ENCODE measurements at regions not wholly inside any gene's neighbourhood (a gene's known extent, or its start where the extent isn't known, plus 50 kb on each side); places are given as distances from the start of the nearest gene placed in this dataset.
"Not testable (repeated sequence)": the region's sequence is repeated elsewhere in the genome, so short reads cannot be mapped to it uniquely, and the experiment has no call there.

- no peaks in the 10 kb centered on the region for H3K27me3 ChIP-seq (replicated peaks)
- H3K4me3 ChIP-seq, result no peak overlapping the region
- peaks cover 53% of the 10 kb centered on the region for H3K4me1 ChIP-seq (replicated peaks)
- H3K9me3 ChIP-seq (replicated peaks), result no peaks in the 10 kb centered on the region
- DNase-seq (ENCODE audit: low read depth in 1 of 2, low spot score in 2 of 2), result no peak
- no peaks in the 10 kb centered on the region for H3K36me3 ChIP-seq
- no peak overlapping the region for H3K27ac ChIP-seq
Observed at GRCh38 chr5:5886812-5887486, 464.5 kb downstream of the ICE1 start.

DNA sequence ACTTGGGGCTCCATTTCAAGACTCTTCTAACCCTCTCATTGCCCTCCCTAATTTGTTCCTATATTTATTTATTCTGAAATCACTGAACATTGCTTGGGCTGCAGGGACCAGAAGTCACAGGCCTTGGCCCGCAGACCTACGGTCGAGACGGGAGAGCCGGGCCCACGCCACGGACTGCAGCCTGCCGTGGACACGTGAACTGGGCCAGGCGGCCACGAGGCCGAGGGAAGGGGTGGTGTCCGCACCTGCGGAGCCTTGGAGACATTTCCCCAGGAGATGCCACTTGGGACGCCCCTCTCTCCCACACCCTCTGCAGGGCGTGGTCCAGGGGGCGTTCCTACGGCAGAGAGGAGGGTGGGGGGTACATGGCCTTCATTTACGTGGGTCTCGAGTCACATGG lies 463.9 kb downstream of the ICE1 start:
- H3K9me3 ChIP-seq (replicated peaks), result no peaks in the 10 kb centered on the region
- no peak overlapping the region for H3K27ac ChIP-seq
- no peaks in the 10 kb centered on the region for H3K27me3 ChIP-seq (replicated peaks)
- H3K36me3 ChIP-seq, result no peaks in the 10 kb centered on the region
- H3K4me1 ChIP-seq (replicated peaks), result peaks cover 52% of the 10 kb centered on the region
- no peak for DNase-seq (ENCODE audit: low read depth in 1 of 2, low spot score in 2 of 2)
- H3K4me3 ChIP-seq, result no peak overlapping the region

DNA sequence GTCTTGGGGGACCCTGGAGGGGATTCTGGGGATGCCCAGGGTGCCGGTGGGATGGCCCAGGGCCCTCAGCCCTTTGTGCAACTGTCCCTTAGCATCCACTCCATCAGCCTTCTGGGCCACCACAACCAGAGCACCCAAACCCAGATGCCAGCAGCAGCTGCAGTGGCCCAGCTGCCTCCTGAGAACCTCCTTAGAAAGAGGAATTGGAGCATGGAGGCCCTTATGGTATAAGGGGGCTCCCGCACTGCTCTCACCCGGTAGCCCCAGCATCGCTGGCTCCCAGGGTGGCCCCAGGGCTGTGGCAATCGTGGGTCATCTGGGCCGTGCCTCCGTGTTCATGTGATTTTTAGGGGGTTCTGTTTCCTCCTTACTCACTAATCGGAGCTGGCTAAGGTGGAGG lies 463.3 kb downstream of the ICE1 start:
- Histone ChIP-seq H3K27me3 (replicated peaks) (no peaks in the 10 kb centered on the region), H3K4me3 (no peak overlapping the region), H3K36me3 (no peaks in the 10 kb centered on the region), H3K9me3 (replicated peaks) (no peaks in the 10 kb centered on the region), H3K4me1 (replicated peaks) (peaks cover 48% of the 10 kb centered on the region), H3K27ac (no peak overlapping the region)
- DNase-seq (ENCODE audit: low read depth in 1 of 2, low spot score in 2 of 2), result no peak

DNA sequence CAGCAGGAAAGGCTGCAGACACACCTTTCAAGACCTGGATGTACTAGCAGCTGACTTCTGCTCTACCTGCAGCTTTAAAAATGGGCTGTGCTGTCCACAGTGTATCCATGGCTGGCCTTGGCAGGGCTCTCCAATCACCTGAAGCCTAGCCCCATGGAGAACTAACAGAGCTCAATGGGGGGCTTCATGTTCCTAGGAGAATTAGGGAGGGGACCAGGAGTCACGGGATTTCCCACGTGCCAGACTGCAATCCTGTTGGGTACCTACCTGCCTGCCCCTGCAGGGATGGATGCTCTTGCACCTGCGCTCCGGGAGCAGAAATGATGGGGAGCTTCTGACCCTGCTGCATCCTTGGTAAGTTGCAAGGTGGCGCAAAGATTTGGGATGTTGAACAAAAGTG lies 462.1 kb downstream of the ICE1 start:
- no peaks in the 10 kb centered on the region for H3K9me3 ChIP-seq (replicated peaks)
- no peak for DNase-seq (ENCODE audit: low read depth in 1 of 2, low spot score in 2 of 2)
- H3K4me1 ChIP-seq (replicated peaks), result peaks cover 42% of the 10 kb centered on the region
- H3K4me3 ChIP-seq, result no peak overlapping the region
- no peaks in the 10 kb centered on the region for H3K27me3 ChIP-seq (replicated peaks)
- no peak overlapping the region for H3K27ac ChIP-seq
- no peaks in the 10 kb centered on the region for H3K36me3 ChIP-seq

DNA sequence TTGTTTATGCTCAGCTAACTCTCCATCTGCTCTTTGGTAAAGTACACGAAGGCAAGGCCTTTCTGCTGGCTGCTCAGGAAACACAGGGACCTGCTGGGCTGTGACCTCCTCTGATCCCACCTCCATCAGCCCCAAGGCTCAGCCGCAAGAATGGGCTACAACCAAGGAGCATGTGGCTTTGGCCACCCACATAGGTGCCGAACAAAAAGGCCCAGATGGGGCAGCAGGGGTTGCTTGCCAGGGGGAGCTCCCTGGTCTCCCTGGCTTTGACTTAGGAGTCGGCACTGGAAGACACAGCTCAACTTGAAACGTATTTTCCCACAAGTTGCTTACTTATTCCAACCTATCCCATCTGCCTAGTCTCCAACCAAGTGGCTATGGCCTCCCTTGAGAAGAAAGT lies 461.1 kb downstream of the ICE1 start:
- peak; percentile 62 to 67 for DNase-seq (ENCODE audit: low read depth in 1 of 2, low spot score in 2 of 2)
- no peaks in the 10 kb centered on the region for H3K36me3 ChIP-seq
- peaks cover 31% of the 10 kb centered on the region for H3K4me1 ChIP-seq (replicated peaks)
- no peaks in the 10 kb centered on the region for H3K27me3 ChIP-seq (replicated peaks)
- H3K4me3 ChIP-seq, result no peak overlapping the region
- no peaks in the 10 kb centered on the region for H3K9me3 ChIP-seq (replicated peaks)
- H3K27ac ChIP-seq, result no peak overlapping the region

GRCh38 chr5:5883146-5883545 lies 460.7 kb downstream of the ICE1 start:
- H3K27me3 ChIP-seq (replicated peaks), result no peaks in the 10 kb centered on the region
- no peak overlapping the region for H3K4me3 ChIP-seq
- peaks cover 27% of the 10 kb centered on the region for H3K4me1 ChIP-seq (replicated peaks)
- no peaks in the 10 kb centered on the region for H3K36me3 ChIP-seq
- no peak for DNase-seq (ENCODE audit: low read depth in 1 of 2, low spot score in 2 of 2)
- no peaks in the 10 kb centered on the region for H3K9me3 ChIP-seq (replicated peaks)
- H3K27ac ChIP-seq, result no peak overlapping the region; the same call in 1 of the 2 replicates

DNA sequence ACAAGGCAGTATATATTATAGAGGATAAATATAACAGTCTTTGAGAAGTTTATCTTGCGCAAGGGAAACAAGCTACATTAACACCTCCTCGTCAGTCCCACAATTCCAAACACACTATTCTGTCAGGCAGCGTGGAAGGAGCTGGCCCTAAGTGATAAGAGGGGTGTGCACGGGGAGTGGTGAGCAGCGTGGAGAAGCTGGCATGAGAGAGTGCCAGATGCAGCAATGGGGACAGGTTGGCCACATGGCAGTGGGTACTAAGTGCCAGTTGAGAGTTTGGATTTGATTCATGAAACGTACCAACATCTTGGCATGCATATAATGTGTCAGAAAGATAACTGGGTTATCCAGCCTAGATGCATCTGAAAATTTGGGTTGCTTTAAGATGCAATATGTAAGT lies 460.2 kb downstream of the ICE1 start:
- Histone ChIP-seq H3K4me1 (replicated peaks) (peaks cover 23% of the 10 kb centered on the region), H3K27me3 (replicated peaks) (no peaks in the 10 kb centered on the region), H3K9me3 (replicated peaks) (no peaks in the 10 kb centered on the region), H3K4me3 (no peak overlapping the region), H3K36me3 (no peaks in the 10 kb centered on the region), H3K27ac (no peak overlapping the region; the same call in 1 of the 2 replicates)
- DNase-seq (ENCODE audit: low read depth in 1 of 2, low spot score in 2 of 2), result no peak

GRCh38 chr5:5881294-5881693 lies 458.8 kb downstream of the ICE1 start:
- Histone ChIP-seq H3K9me3 (replicated peaks) (no peaks in the 10 kb centered on the region), H3K36me3 (no peaks in the 10 kb centered on the region), H3K4me1 (replicated peaks) (peaks cover 20% of the 10 kb centered on the region), H3K27me3 (replicated peaks) (no peaks in the 10 kb centered on the region), H3K27ac (no peak overlapping the region), H3K4me3 (no peak overlapping the region)
- no peak for DNase-seq (ENCODE audit: low read depth in 1 of 2, low spot score in 2 of 2)

DNA sequence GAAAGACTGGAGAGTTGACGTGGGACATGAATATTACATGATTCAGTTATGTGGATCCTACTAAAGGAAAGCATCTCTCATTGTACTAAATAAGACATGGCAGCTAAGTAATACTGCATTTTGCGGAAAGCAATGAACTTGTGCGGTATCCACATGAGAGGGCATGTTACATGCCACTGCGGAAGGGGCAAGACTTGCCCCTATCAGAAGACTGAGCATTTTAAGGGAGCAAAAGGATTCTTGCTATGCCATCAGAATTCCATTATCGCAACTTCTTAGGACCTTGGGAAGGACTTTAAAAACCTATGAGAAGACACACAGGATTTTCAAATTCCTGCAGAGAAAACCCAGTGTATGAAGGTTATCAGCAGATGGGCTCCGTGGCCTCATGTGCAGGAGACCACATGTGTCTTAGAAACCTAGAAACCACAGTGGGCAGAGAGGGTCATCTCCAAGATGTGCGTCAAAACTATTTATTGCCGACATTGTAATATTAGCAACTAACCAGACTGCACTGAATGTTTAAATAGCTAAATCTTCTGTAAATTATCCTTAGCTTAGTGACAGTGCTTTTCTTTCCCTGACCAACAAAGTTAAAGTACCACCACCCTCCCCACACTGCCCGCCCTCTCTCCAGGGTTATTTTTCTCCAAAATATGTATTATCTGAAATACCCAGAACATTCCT lies 457.7 kb downstream of the ICE1 start:
- Histone ChIP-seq H3K36me3 (no peaks in the 10 kb centered on the region), H3K4me3 (no peak overlapping the region), H3K4me1 (replicated peaks) (peaks cover 20% of the 10 kb centered on the region), H3K27ac (no peak overlapping the region), H3K9me3 (replicated peaks) (no peaks in the 10 kb centered on the region), H3K27me3 (replicated peaks) (no peaks in the 10 kb centered on the region)
- no peak for DNase-seq (ENCODE audit: low read depth in 1 of 2, low spot score in 2 of 2)

DNA sequence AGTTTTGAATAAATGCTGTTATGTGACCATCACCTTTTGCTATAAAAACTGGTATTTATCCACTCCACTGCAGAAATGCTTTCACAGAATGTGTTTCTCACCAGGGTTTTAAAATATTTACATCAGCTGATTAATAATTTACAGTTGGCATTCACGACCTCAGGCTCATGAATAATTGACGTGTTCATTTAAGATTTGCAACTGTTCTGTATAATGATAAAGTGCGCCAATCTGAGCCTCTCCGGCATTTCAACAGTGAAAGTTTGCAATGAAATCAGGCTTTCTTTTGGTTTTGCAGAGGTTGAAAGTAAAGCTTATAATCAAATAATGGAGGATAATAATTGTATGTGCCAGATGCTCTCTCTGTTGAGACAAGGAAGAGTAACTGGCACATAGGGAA lies 434.9 kb downstream of the ICE1 start:
- Histone ChIP-seq H3K4me3 (no peak overlapping the region), H3K27me3 (replicated peaks) (no peaks in the 10 kb centered on the region), H3K27ac (no peak overlapping the region), H3K9me3 (replicated peaks) (no peaks in the 10 kb centered on the region), H3K4me1 (replicated peaks) (no peaks in the 10 kb centered on the region), H3K36me3 (no peaks in the 10 kb centered on the region)
- DNase-seq (ENCODE audit: low read depth in 1 of 2, low spot score in 2 of 2), result no peak

GRCh38 chr5:5854087-5854486 lies 431.6 kb downstream of the ICE1 start:
- no peak for DNase-seq (ENCODE audit: low read depth in 1 of 2, low spot score in 2 of 2)
- H3K4me1 ChIP-seq (replicated peaks), result no peaks in the 10 kb centered on the region
- H3K27ac ChIP-seq, result no peak overlapping the region
- no peaks in the 10 kb centered on the region for H3K9me3 ChIP-seq (replicated peaks)
- H3K27me3 ChIP-seq (replicated peaks), result no peaks in the 10 kb centered on the region
- H3K4me3 ChIP-seq, result no peak overlapping the region
- H3K36me3 ChIP-seq, result no peaks in the 10 kb centered on the region

DNA sequence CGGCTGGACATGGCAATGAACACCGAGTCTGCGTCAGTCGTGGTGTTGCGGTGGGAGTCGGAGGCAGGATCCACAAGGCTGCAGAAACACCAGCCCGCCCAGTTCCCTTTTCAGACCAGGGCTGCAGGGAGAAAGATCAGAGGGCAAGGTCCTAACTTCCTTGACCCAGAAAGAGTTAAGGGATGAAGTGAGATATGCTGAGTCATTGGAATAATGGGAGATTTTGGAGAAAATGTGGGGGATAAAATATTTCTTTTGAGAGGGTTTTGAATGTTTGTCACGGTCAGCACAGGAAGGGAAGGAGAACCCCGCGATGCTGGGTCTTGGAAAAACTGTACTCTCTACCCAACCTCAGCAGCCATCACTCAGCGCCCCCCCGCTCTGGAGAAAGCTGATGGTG lies 416.0 kb downstream of the ICE1 start:
- Histone ChIP-seq H3K4me1 (replicated peaks) (no peaks in the 10 kb centered on the region), H3K9me3 (replicated peaks) (no peaks in the 10 kb centered on the region), H3K36me3 (no peaks in the 10 kb centered on the region), H3K4me3 (no peak overlapping the region), H3K27ac (no peak overlapping the region), H3K27me3 (replicated peaks) (no peaks in the 10 kb centered on the region)
- DNase-seq (ENCODE audit: low read depth in 1 of 2, low spot score in 2 of 2), result no peak

DNA sequence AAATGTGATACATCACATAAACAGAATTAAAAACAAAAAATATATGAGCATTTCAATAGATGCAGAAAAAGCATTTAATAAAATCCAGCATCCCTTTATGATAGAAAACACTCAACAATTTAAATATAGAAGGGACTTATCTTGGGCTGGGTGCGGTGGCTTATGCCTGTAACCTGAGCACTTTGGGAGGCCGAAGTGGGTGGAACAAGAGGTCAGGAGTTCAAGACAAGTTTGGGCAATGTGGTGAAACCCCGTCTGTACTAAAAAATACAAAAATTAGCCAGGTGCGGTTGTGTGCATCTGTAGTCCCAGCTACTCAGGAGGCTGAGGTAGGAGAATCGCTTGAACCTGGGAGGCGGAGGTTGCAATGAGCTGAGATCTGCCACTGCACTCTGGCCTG lies 409.1 kb downstream of the ICE1 start:
- H3K9me3 ChIP-seq (replicated peaks); H3K4me3 ChIP-seq; H3K27ac ChIP-seq; H3K36me3 ChIP-seq; DNase-seq (ENCODE audit: low read depth in 1 of 2, low spot score in 2 of 2); H3K27me3 ChIP-seq (replicated peaks): not testable (repeated sequence)
- peaks cover 16% of the 10 kb centered on the region for H3K4me1 ChIP-seq (replicated peaks)

DNA sequence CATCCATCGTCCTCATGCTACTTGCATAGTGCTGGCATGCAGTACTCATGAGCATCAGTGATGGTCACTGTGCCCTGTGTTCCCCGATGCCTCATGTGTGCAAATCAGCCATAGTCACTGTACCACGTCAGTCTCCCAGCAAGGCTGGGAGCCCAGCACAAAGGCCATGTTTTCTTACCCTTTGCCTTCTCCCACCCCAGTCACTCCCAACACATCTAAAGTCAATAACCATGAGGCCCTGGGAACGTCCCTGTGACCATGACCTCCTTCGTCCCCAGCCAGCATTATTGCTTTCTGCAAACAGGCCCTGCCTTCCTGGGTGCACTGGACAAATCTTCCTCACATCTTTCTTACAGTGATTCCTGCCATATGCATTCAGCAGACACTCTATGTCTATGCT lies 406.1 kb downstream of the ICE1 start:
- H3K36me3 ChIP-seq, result no peaks in the 10 kb centered on the region
- no peaks in the 10 kb centered on the region for H3K9me3 ChIP-seq (replicated peaks)
- peaks cover 26% of the 10 kb centered on the region for H3K4me1 ChIP-seq (replicated peaks)
- H3K27ac ChIP-seq, result no peak overlapping the region
- no peak for DNase-seq (ENCODE audit: low read depth in 1 of 2, low spot score in 2 of 2)
- no peaks in the 10 kb centered on the region for H3K27me3 ChIP-seq (replicated peaks)
- H3K4me3 ChIP-seq, result no peak overlapping the region

- no peaks in the 10 kb centered on the region for H3K36me3 ChIP-seq
- DNase-seq (ENCODE audit: low read depth in 1 of 2, low spot score in 2 of 2), result peak; percentile 91 to 92
- H3K27me3 ChIP-seq (replicated peaks), result no peaks in the 10 kb centered on the region
- H3K27ac ChIP-seq, result peak overlapping the region; percentile 29
- no peak overlapping the region for H3K4me3 ChIP-seq
- no peaks in the 10 kb centered on the region for H3K9me3 ChIP-seq (replicated peaks)
- H3K4me1 ChIP-seq (replicated peaks), result peaks cover 26% of the 10 kb centered on the region
Observed at GRCh38 chr5:5826911-5827310, 404.4 kb downstream of the ICE1 start.

All from SJSA1 (cell line).